ENCODE measurements at regions not wholly inside any gene's neighbourhood (a gene's known extent, or its start where the extent isn't known, plus 50 kb on each side); places are given as distances from the start of the nearest gene placed in this dataset.

- no peak for TF ChIP-seq CTCF (IDR thresholded peaks at IDR 0.05)
- TF ChIP-seq POLR2A (IDR thresholded peaks at IDR 0.05): no peak
Observed at GRCh38 chr7:24440892-24441291, 132.4 kb upstream of the PALS2 start.

Data from stomach (tissue), 4 donors.